Loucy (cell line): ENCODE measurements at regions not wholly inside any gene's neighbourhood (a gene's known extent, or its start where the extent isn't known, plus 50 kb on each side); places are given as distances from the start of the nearest gene placed in this dataset.

Experiments
- EZH2phosphoT487 ChIP-seq: fragments of 200-600 bp; IDR thresholded peaks from 2 replicates; pipeline ENCODE4 v1.6.1; 2018; ENCODE audit warnings: antibody characterized with exemption, mild to moderate bottlenecking, moderate library complexity, borderline replicate concordance
- TF ChIP-seq, protein P1 (sequence below): fragments of 200-600 bp; sonication (generic); conservative IDR thresholded peaks from 2 replicates; pipeline ENCODE4 v1.5.1; 2014; ENCODE audit warnings: mild to moderate bottlenecking, antibody characterized with exemption, low read length

DNA sequence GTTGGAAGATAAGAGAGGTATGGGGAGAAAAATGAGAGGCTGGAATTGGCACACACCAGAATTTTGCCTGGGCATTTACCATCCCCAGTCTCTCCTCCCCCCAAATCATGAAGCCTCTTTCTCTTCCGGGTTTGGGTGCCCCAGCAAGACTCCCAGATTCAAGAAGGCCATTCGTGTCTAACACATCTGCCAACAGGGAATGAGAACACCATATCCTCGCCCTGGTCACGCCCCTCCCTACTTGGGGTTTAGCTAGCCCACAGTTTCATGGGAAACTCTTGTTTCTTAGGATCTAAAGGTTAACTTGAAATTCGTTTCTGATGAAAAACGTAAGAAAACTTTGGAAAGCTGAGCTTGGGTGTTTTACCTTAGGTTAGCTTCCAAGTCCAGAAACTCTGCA lies 105.5 kb upstream of the TMEM170B start:
- TF ChIP-seq, protein P1, sequence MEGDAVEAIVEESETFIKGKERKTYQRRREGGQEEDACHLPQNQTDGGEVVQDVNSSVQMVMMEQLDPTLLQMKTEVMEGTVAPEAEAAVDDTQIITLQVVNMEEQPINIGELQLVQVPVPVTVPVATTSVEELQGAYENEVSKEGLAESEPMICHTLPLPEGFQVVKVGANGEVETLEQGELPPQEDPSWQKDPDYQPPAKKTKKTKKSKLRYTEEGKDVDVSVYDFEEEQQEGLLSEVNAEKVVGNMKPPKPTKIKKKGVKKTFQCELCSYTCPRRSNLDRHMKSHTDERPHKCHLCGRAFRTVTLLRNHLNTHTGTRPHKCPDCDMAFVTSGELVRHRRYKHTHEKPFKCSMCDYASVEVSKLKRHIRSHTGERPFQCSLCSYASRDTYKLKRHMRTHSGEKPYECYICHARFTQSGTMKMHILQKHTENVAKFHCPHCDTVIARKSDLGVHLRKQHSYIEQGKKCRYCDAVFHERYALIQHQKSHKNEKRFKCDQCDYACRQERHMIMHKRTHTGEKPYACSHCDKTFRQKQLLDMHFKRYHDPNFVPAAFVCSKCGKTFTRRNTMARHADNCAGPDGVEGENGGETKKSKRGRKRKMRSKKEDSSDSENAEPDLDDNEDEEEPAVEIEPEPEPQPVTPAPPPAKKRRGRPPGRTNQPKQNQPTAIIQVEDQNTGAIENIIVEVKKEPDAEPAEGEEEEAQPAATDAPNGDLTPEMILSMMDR, result no peak
- no peak for TF ChIP-seq EZH2phosphoT487
